ENCODE measurements at regions not wholly inside any gene's neighbourhood (a gene's known extent, or its start where the extent isn't known, plus 50 kb on each side); places are given as distances from the start of the nearest gene placed in this dataset.

- no TSS peak for BruUV-seq (replicated peaks)
- SMC1A ChIA-PET (ENCODE audit: uncharacterized antibody, unreplicated experiment): interaction anchor here (1.0 kb wide), 1 partner anchor 13 kb away, joined by 3 read pairs; no protein-coding TSS in a partner anchor
- Histone ChIP-seq H3K9ac (ENCODE audit: control insufficient read depth, insufficient read depth, low read length) (no peak overlapping the region), H3K4me1 (ENCODE audit: control insufficient read depth, insufficient read depth, low read length) (peaks cover 24% of the 10 kb centered on the region), H3K4me2 (ENCODE audit: control insufficient read depth, insufficient read depth) (no peak overlapping the region), H3K36me3 (ENCODE audit: control insufficient read depth in 2 of 2, insufficient read depth in 2 of 2, low read length in 1 of 2) (peaks cover 2 to 14% of the 10 kb centered on the region in 2 experiments; a peak in 3 of 4 replicates), H3K4me3 (no peak overlapping the region), H3K9me3 (replicated peaks; ENCODE audit: control insufficient read depth, insufficient read depth, low read length) (no peaks in the 10 kb centered on the region; the same call in 2 of the 3 replicates), H3K79me2 (ENCODE audit: control insufficient read depth, insufficient read depth, low read length) (peaks cover 86% of the 10 kb centered on the region), H3K27me3 (replicated peaks in 1 of 2; ENCODE audit: control insufficient read depth in 2 of 2, insufficient read depth in 2 of 2, low read length in 1 of 2) (no peaks in the 10 kb centered on the region), H2AFZ (ENCODE audit: control insufficient read depth, low read depth, low read length) (no peak overlapping the region), H3K27ac (ENCODE audit: control insufficient read depth, insufficient read depth) (no peak overlapping the region), H4K20me1 (ENCODE audit: control insufficient read depth, insufficient read depth) (peaks cover 4% of the 10 kb centered on the region)
- WGBS (ENCODE audit: insufficient coverage, insufficient replicate concordance, low lambda C conversion rate, missing lambda C conversion rate): 90% methylated on average over 7 of the region's 7 CpGs
- RAD21 ChIA-PET (ENCODE audit: unreplicated experiment): no interaction called here
- ATAC-seq: no peak
- intact Hi-C loops (cut with micrococcal nuclease; ENCODE audit: unreplicated experiment): no loop called here
- in situ Hi-C loops (cut with MboI): no loop called here
- no peak for DNase-seq (ENCODE audit: low read depth, low spot score)
- no peak for FAIRE-seq
- CTCF ChIA-PET: no interaction called here
- POLR2A ChIA-PET: no interaction called here
- TF ChIP-seq ZNF592 (IDR thresholded peaks at IDR 0.05) (no peak), POLR2AphosphoS5 (IDR thresholded peaks at IDR 0.05; ENCODE audit: low read length) (no peak), CBX5 (IDR thresholded peaks at IDR 0.05; ENCODE audit: low read depth) (no peak), RB1 (IDR thresholded peaks at IDR 0.05; ENCODE audit: borderline replicate concordance) (no peak), PBX3 (IDR thresholded peaks at IDR 0.05; ENCODE audit: insufficient replicate concordance, low read depth, low read length) (no peak), E2F4 (IDR thresholded peaks at IDR 0.05; ENCODE audit: low read depth, low read length) (no peak), JUNB (IDR thresholded peaks at IDR 0.05) (no peak), RFX5 (IDR thresholded peaks at IDR 0.05; ENCODE audit: low read depth, low read length) (no peak), EP300 (IDR thresholded peaks at IDR 0.05; ENCODE audit: borderline replicate concordance in 1 of 2, control insufficient read depth in 1 of 2, low read depth in 2 of 2, low read length in 2 of 2) (no peak), STAT1 (conservative IDR thresholded peaks at IDR 0.05) (no peak), BACH1 (IDR thresholded peaks at IDR 0.05; ENCODE audit: borderline replicate concordance) (no peak)
These were observed 122.0 kb upstream of the MGAT5 start for GRCh38 chr2:134131681-134132489.

All from GM12878 (cell line).